SIG-M5 treated with dmso at 0.1 percent for 504 hours (cell line): ENCODE measurements at regions not wholly inside any gene's neighbourhood (a gene's known extent, or its start where the extent isn't known, plus 50 kb on each side); places are given as distances from the start of the nearest gene placed in this dataset.

Source experiments
- DNase-seq: peaks from one replicate; lab custom pipeline; 2025; ENCODE audit not compliant: unreplicated experiment; lab: John Stamatoyannopoulos, UW

DNA sequence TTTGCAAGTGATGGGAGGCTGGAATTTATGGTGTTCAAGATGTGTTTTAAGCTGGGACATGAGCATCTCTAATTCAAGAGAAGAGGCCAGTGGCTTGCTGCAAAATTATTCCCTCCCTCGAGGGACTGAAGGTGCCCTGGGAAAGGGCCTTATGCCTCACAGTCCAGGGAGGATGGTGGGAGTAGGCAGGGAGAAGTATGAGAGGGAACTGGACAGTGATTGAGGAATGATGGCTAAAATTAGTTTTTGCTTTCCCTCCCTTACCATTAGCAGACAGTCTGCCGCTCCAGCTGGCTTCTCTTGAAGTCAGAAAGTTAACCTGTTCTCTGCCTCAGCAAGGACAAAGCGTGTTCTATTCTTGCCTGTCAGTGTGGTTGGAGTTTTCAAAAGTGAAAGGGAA lies 139.8 kb upstream of the SEMA6D start:
- no peak for DNase-seq

GRCh38 chr15:47582233-47582632 lies 135.1 kb upstream of the SEMA6D start:
- no peak for DNase-seq

DNA sequence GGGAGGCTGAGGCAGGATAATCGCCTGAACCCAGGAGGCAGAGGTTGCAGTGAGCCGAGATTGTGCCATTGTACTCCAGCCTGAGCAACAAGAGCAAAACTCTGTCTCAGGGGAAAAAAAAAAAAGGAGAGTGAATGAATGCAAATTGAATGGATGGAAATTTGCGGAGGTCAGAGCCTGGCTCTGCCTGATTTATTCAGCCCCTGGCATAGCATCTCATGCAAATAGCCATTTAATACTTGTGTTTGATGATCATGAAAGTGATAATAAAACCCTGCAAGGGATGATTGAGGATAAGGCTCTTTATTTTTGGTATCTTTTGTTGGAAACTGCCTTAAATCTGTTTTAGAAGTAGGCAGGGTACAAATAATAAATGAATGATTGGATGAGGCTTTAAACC lies 133.0 kb upstream of the SEMA6D start:
- no peak for DNase-seq

- no peak for DNase-seq
These were observed 130.6 kb upstream of the SEMA6D start for GRCh38 chr15:47586653-47587224.

DNA sequence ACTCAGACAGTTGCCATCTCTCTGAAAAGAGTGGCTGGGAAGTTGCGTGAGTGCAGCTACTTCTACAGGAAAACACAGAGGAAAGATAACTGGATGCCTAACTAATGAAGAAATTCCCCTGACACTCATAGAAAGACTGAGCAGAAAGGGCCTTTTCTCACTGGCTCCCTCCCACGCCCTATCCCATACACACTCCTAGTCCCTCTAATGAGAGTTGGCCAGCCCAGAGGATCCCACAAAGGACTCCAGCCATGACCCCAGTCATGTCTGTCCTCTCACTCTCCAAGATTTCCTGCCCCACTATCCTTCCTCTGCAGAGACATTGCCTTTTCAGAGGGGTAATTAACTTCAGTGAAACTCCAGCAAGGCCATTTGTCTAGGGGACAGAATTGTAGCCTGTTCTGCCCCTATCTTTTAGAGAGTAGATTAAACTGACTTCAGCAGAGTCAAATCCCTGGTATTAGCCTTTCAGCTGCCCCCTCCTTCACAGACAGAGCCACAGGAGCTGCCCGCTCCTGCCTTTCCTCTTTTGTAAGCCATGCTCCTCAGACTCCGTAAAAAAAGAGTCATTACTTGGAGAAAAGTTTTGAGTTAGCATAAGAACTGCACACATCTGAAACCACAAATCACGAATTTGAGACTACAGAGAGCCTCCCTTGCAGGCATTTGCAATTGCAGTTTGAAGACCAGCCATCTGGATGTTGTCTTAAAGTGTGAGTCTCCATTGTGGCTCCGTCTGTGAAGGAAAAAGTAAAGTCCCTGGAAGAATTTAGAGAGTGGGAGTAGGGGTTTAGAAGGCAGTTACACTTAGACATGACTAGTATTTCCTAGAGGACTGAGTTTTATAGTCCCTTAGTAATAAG lies 129.1 kb upstream of the SEMA6D start:
- DNase-seq: no peak

- no peak for DNase-seq
These were observed 128.3 kb upstream of the SEMA6D start for GRCh38 chr15:47588958-47589357.

DNA sequence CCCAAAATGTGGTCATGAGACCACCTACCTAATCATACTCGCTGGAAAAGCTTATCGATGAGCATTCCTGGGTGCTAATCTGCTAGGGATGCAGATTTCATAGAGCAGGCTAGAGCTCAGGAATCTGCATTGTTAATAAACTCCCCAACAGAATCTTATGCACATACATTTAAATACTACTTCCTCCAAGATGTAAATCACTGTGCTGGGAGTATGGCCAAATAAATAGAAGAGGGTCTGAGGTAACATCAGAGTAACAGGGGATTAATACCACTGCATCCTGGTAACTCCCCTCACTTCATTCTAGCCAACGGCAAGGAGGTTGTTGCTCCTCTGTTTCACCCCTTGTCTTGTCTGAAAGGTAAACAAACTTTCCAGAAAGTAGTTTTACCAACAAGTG lies 118.3 kb upstream of the SEMA6D start:
- no peak for DNase-seq

GRCh38 chr15:47599806-47600205 lies 117.5 kb upstream of the SEMA6D start:
- DNase-seq: no peak

DNA sequence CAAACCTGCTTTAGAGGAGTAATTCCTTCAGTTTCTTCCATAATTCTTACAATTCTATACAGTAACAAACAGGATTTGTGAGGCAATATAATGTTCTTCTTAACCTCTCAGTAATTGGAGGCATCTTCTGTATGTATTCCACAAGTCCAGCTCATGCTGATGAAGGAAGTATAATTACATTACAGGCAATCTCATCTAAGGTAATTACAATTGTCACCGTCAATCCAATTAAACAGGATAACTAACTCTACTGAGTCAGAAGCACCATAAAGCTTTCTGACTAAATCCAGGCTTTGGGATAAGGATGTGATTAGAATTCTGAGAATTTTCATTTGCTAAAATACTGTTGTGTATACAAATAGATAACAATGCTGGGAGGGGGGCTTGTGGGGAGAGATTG lies 115.2 kb upstream of the SEMA6D start:
- DNase-seq: no peak

DNA sequence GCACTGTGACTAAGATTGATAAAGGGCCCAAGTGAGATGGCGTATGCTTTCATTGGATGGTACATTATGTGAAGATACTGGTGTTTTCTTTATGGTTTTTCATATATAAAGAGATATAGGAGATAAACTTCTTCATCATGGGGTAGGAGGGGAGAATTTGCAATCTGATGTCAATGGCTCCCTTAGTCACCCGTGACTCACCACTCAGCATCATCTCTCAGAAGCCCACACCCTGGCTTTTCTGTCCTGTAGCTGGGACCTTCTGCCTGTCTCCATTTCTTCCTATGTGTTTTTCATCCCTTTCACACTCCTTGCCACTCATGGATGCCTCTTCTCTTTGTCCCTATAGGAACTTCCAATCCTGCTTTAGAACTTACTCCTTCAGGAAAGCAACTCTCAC lies 114.3 kb upstream of the SEMA6D start:
- DNase-seq: no peak

- DNase-seq: no peak
These were observed 109.6 kb upstream of the SEMA6D start for GRCh38 chr15:47607695-47608094.

DNA sequence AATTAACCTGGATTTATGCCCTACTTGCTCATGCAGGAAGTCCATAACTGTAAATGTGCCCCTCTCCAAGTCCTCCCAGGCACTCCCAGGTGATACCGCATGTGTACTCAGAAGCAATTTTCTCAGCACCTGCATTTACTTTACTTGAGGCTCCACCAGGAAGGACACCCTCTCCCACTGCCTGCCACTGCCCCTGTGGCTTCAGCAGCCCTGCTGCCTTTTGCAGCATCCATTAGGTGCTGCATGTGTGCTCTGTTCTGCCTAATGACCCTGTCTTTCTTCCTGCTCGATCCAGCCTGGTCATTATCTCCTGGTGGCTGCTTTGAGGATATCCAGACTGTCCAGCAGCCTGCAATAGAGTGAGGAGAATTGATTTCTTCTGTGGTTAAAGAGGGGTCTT lies 107.6 kb upstream of the SEMA6D start:
- no peak for DNase-seq

DNA sequence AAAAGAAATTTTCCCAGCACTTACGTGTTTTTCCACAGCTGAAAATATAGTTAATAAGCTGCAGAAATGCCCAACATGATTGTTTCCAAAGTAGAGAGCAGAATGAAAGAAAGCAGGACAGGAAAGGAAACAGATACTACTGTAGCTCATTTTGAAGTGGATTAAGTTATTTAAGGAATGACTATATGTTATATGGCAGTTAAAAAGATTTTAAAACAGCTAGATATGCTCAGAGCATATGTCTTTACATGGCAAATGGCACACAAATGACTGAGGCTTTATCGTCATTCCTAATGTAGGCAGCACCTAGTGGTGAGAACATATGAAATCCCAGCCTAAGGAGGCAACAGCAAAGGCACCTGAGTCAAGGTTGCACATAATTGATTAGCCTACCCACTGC lies 106.6 kb upstream of the SEMA6D start:
- no peak for DNase-seq

- no peak for DNase-seq
These were observed 102.8 kb upstream of the SEMA6D start for GRCh38 chr15:47614360-47615011.

DNA sequence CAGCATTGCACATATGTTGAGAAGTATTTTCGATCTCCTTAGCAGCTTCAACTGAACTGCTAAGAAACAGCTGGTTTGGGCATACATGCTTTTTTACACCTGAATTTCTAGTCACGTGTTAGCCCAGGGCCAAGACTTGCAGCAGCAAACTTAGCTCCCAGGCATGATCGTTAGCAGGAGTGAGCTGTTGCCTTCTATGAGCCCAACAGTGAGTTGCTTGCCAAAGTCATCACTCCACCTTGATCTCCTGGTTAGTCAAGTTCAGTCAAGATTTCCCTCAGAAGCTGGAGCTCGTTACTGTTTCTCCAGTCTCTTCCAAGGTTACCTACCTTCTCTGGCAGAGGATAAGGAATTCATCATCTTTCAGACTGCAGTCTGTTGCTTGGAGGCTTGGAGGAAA lies 100.4 kb upstream of the SEMA6D start:
- no peak for DNase-seq

DNA sequence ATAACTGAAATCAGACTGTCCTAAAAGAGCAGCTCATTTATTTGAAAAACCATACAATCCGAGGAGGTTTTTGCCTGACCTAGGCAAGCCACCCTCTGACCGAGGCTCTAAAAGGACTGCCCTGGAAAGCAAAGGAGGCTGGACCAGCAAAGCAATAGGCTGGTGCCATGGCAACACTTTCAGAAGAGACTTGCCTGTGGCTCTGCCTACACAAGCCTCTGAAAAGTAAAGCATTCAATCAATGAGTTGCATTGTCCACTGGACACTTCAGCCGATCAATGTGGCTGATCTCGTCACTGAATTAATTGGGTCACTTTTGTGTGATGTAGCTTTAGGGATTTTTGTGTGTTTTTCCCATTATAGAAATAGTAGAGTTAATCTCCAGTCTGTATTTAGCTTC lies 99.1 kb upstream of the SEMA6D start:
- DNase-seq: no peak

- DNase-seq: peak; percentile 32
These were observed 96.2 kb upstream of the SEMA6D start for GRCh38 chr15:47620960-47621681.

- DNase-seq: no peak
These were observed 95.2 kb upstream of the SEMA6D start for GRCh38 chr15:47622055-47622454.

DNA sequence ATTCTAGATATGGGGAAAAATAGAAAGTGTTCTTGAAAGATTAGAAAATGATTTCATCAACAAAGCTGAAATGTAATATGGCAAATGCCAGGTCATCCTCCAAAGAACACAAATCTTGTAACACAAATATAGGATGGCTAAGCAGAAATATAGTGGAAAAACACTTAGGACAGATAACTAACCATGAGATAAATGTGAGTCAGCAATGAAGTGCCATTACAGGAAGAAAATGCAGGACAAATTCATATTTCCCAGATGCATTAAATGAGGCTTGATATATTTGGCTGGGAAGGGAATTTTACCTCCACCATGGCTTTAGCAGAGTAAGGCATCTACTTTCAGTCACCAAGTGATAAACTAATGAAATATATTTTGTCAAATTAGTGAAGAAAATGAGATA lies 92.8 kb upstream of the SEMA6D start:
- DNase-seq: no peak

DNA sequence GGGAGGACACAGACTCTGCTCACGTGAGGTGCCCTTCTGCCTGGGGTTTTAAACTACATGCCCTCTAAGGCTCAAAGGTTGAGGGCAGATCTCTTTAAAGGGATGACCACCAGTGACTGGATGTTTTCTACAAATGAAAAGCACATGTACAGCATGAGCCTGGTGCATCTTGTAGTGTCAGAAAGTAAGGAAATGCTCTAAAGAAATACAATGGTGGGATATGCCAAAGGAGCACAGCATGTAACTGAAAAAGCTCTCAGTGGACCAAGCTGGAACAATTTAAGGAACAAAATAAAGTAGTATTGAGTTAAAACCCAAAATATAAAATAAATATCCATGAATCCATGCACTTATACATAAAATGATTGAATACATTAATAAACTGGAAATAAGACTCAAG lies 78.3 kb upstream of the SEMA6D start:
- no peak for DNase-seq

GRCh38 chr15:47640079-47640478 lies 77.2 kb upstream of the SEMA6D start:
- DNase-seq: no peak

DNA sequence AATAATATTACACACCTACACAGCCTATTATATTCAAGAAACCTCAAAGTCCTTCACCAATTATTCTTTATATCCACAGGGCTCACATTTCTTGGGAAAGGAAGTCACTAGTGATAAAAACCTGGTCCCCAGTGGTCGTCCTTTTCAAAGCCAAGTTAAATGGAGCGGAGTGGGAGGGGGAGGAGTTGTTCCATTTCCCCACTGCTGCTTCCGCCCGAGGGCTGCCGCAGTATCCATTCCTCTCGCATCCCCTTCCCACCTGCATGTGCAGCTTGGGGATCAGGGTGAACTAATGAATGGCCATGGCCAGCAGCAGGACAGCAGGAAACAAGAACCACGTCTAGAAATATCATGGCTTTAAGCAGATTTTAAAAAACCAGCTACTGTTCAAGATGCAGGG lies 76.4 kb upstream of the SEMA6D start:
- DNase-seq: no peak
